Loucy (cell line): ENCODE measurements at regions not wholly inside any gene's neighbourhood (a gene's known extent, or its start where the extent isn't known, plus 50 kb on each side); places are given as distances from the start of the nearest gene placed in this dataset.

Source experiments
- H2AFZ ChIP-seq: fragments of 200-600 bp; sonication (generic); 2 replicates; pipeline ENCODE4 v1.6.0; 2016; ENCODE audit warnings: antibody characterized with exemption, mild to moderate bottlenecking, low read length, moderate library complexity
- H3F3A ChIP-seq: fragments of 200-600 bp; 2 replicates; pipeline ENCODE4 v1.6.0; 2016; ENCODE audit warnings: antibody characterized with exemption, low read depth, mild to moderate bottlenecking
- H3K27me3 ChIP-seq: fragments of 200-600 bp; sonication (generic); 2 replicates; pipeline ENCODE4 v1.6.1; 2014; ENCODE audit warnings: low read length, mild to moderate bottlenecking; ENCODE audit not compliant: insufficient read depth, poor library complexity, severe bottlenecking
- H3K36me3 ChIP-seq: fragments of 200-600 bp; sonication (generic); 2 replicates; pipeline ENCODE4 v1.6.1; 2016; ENCODE audit warnings: low read length; ENCODE audit not compliant: insufficient read depth
- H3K4me1 ChIP-seq: fragments of 200-600 bp; sonication (generic); 2 replicates; pipeline ENCODE4 v1.5.1; 2014; ENCODE audit warnings: low read length, mild to moderate bottlenecking; ENCODE audit not compliant: insufficient read depth, poor library complexity, severe bottlenecking
- H3K4me2 ChIP-seq: fragments of 200-600 bp; sonication (generic); 2 replicates; pipeline ENCODE4 v1.6.0; 2014; ENCODE audit warnings: antibody characterized with exemption, low read length, low read depth, mild to moderate bottlenecking; ENCODE audit not compliant: poor library complexity, severe bottlenecking
- H3K4me3 ChIP-seq: fragments of 200-600 bp; sonication (generic); 2 replicates; pipeline ENCODE4 v1.5.1; 2014; ENCODE audit warnings: low read length, mild to moderate bottlenecking, mixed read lengths; ENCODE audit not compliant: poor library complexity, severe bottlenecking
- H3K79me2 ChIP-seq: fragments of 200-600 bp; sonication (generic); 2 replicates; pipeline ENCODE4 v1.6.1; 2014; ENCODE audit warnings: low read length; ENCODE audit not compliant: insufficient read depth
- H3K9ac ChIP-seq: fragments of 200-600 bp; sonication (generic); 2 replicates; pipeline ENCODE4 v1.6.0; 2014; ENCODE audit warnings: mild to moderate bottlenecking, low read depth, low read length, moderate library complexity; ENCODE audit not compliant: poor library complexity, severe bottlenecking
- H3K9me2 ChIP-seq: fragments of 200-600 bp; sonication (generic); replicated peaks from 2 replicates; pipeline ENCODE4 v1.6.1; 2016; ENCODE audit warnings: low read depth, low read length, mixed read lengths
- H3K9me3 ChIP-seq: fragments of 200-600 bp; sonication (generic); 2 replicates; pipeline ENCODE4 v1.6.1; 2014; ENCODE audit warnings: mild to moderate bottlenecking, antibody characterized with exemption, low read length, low read depth; ENCODE audit not compliant: insufficient read depth
- H4K20me1 ChIP-seq: fragments of 200-600 bp; sonication (generic); 2 replicates; pipeline ENCODE4 v1.6.0; 2014; ENCODE audit warnings: antibody characterized with exemption, low read length, mild to moderate bottlenecking; ENCODE audit not compliant: insufficient read depth, poor library complexity, severe bottlenecking
- CTCF ChIP-seq: fragments of 200-600 bp; sonication (generic); conservative IDR thresholded peaks from 2 replicates; pipeline ENCODE4 v1.5.1; 2014; ENCODE audit warnings: mild to moderate bottlenecking, antibody characterized with exemption, low read length
- EZH2phosphoT487 ChIP-seq: fragments of 200-600 bp; IDR thresholded peaks from 2 replicates; pipeline ENCODE4 v1.6.1; 2018; ENCODE audit warnings: antibody characterized with exemption, mild to moderate bottlenecking, moderate library complexity, borderline replicate concordance

- no peaks in the 10 kb centered on the region for H3K79me2 ChIP-seq
- H3K4me1 ChIP-seq: peaks cover 15% of the 10 kb centered on the region
- no peaks in the 10 kb centered on the region for H3F3A ChIP-seq
- H3K9me3 ChIP-seq: no peaks in the 10 kb centered on the region
- H3K9ac ChIP-seq: no peak overlapping the region
- peak overlapping the region; percentile 89 for H2AFZ ChIP-seq
- H3K27me3 ChIP-seq: no peaks in the 10 kb centered on the region
- H4K20me1 ChIP-seq: no peaks in the 10 kb centered on the region
- H3K9me2 ChIP-seq: no peaks in the 10 kb centered on the region
- no peak overlapping the region for H3K4me3 ChIP-seq
- TF ChIP-seq EZH2phosphoT487 (no peak), CTCF (no peak)
- no peaks in the 10 kb centered on the region for H3K36me3 ChIP-seq
- H3K4me2 ChIP-seq: no peak overlapping the region
Measured at GRCh38 chr6:119466226-119466625, 116.7 kb upstream of the MAN1A1 start.

- Histone ChIP-seq H3K9me2 (no peaks in the 10 kb centered on the region), H4K20me1 (no peaks in the 10 kb centered on the region), H3K27me3 (no peaks in the 10 kb centered on the region), H3K9ac (no peak overlapping the region), H3F3A (no peaks in the 10 kb centered on the region), H3K4me1 (peaks cover 15% of the 10 kb centered on the region), H2AFZ (no peak overlapping the region), H3K4me2 (peak overlapping the region; percentile 15), H3K4me3 (no peak overlapping the region), H3K79me2 (no peaks in the 10 kb centered on the region), H3K36me3 (no peaks in the 10 kb centered on the region), H3K9me3 (no peaks in the 10 kb centered on the region)
- TF ChIP-seq EZH2phosphoT487 (no peak), CTCF (no peak)
Measured at GRCh38 chr6:119463081-119463626, 113.6 kb upstream of the MAN1A1 start.

GRCh38 chr6:119461187-119461586 is 111.6 kb upstream of the MAN1A1 start:
- no peaks in the 10 kb centered on the region for H3K27me3 ChIP-seq
- no peak overlapping the region for H3K9ac ChIP-seq
- no peak overlapping the region for H2AFZ ChIP-seq
- H3F3A ChIP-seq: no peaks in the 10 kb centered on the region
- H3K4me2 ChIP-seq: no peak overlapping the region
- TF ChIP-seq EZH2phosphoT487: no peak
- TF ChIP-seq CTCF: no peak
- no peaks in the 10 kb centered on the region for H3K36me3 ChIP-seq
- no peaks in the 10 kb centered on the region for H3K9me3 ChIP-seq
- H3K4me3 ChIP-seq: no peak overlapping the region
- no peaks in the 10 kb centered on the region for H3K9me2 ChIP-seq
- no peaks in the 10 kb centered on the region for H3K79me2 ChIP-seq
- no peaks in the 10 kb centered on the region for H4K20me1 ChIP-seq
- H3K4me1 ChIP-seq: peaks cover 4% of the 10 kb centered on the region
